ENCODE measurements at regions not wholly inside any gene's neighbourhood (a gene's known extent, or its start where the extent isn't known, plus 50 kb on each side); places are given as distances from the start of the nearest gene placed in this dataset.
A peak's percentile ranks its signal among the peaks of the same experiment; 100 is the strongest.

DNA sequence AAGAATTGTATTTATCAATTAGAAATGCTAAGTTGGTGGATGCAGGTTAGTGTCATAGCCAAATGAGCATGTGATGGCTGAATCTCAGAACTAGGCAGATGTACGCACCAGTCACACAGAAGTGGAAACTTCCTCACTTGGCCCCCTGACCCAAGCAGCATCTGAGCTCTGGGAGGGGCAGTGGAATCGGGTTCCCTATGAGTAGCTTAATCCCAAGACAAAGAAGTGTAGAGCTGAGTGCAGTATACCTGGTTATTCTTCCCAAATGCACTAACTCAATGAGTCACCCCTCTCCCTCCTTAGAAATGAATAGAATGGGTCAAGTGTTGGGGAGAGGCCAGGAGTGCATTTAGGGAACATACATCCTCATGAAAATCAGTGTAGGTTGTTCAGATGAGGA is 224.6 kb downstream of the FAT3 start:
- no peak for DNase-seq (ENCODE audit: low spot score)
- Mint-ChIP-seq H3K4me3 (no peak overlapping the region), H3K27ac (no peak overlapping the region), H3K27me3 (ENCODE audit: insufficient read depth, low read depth, poor library complexity) (peaks cover 7% of the 10 kb centered on the region), H3K36me3 (ENCODE audit: low read depth) (peaks cover 2% of the 10 kb centered on the region; the same call in 2 of the 3 replicates), H3K9me3 (no peaks in the 10 kb centered on the region), H3K4me1 (peaks cover 66% of the 10 kb centered on the region)
- peak overlapping the region; percentile 21; the same call in 1 of the 2 replicates for H3K27ac ChIP-seq (ENCODE audit: low read depth)
- peaks cover 78% of the 10 kb centered on the region for H3K79me2 ChIP-seq (replicated peaks; ENCODE audit: insufficient read depth)
- TF ChIP-seq, protein P1, sequence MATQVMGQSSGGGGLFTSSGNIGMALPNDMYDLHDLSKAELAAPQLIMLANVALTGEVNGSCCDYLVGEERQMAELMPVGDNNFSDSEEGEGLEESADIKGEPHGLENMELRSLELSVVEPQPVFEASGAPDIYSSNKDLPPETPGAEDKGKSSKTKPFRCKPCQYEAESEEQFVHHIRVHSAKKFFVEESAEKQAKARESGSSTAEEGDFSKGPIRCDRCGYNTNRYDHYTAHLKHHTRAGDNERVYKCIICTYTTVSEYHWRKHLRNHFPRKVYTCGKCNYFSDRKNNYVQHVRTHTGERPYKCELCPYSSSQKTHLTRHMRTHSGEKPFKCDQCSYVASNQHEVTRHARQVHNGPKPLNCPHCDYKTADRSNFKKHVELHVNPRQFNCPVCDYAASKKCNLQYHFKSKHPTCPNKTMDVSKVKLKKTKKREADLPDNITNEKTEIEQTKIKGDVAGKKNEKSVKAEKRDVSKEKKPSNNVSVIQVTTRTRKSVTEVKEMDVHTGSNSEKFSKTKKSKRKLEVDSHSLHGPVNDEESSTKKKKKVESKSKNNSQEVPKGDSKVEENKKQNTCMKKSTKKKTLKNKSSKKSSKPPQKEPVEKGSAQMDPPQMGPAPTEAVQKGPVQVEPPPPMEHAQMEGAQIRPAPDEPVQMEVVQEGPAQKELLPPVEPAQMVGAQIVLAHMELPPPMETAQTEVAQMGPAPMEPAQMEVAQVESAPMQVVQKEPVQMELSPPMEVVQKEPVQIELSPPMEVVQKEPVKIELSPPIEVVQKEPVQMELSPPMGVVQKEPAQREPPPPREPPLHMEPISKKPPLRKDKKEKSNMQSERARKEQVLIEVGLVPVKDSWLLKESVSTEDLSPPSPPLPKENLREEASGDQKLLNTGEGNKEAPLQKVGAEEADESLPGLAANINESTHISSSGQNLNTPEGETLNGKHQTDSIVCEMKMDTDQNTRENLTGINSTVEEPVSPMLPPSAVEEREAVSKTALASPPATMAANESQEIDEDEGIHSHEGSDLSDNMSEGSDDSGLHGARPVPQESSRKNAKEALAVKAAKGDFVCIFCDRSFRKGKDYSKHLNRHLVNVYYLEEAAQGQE (IDR thresholded peaks at IDR 0.05; ENCODE audit: unreplicated experiment), result no peak
- TF ChIP-seq EZH2 (IDR thresholded peaks at IDR 0.05; ENCODE audit: low read depth, unreplicated experiment) (no peak), POLR2AphosphoS5 (IDR thresholded peaks at IDR 0.05; ENCODE audit: low read depth) (no peak), STAT1 (IDR thresholded peaks at IDR 0.05; ENCODE audit: unreplicated experiment) (no peak), JUNB (IDR thresholded peaks at IDR 0.05; ENCODE audit: unreplicated experiment) (no peak), NANOG (IDR thresholded peaks at IDR 0.05; ENCODE audit: borderline replicate concordance) (no peak), ZNF331 (CRISPR knock-in tag; IDR thresholded peaks at IDR 0.05; ENCODE audit: low read depth) (no peak), ZNF114 (CRISPR knock-in tag; IDR thresholded peaks at IDR 0.05) (no peak), CREB1 (CRISPR knock-in tag; IDR thresholded peaks at IDR 0.05; ENCODE audit: low read depth) (no peak), EZH2phosphoT487 (IDR thresholded peaks at IDR 0.05; ENCODE audit: unreplicated experiment) (no peak)
- TF ChIP-seq, protein P2, sequence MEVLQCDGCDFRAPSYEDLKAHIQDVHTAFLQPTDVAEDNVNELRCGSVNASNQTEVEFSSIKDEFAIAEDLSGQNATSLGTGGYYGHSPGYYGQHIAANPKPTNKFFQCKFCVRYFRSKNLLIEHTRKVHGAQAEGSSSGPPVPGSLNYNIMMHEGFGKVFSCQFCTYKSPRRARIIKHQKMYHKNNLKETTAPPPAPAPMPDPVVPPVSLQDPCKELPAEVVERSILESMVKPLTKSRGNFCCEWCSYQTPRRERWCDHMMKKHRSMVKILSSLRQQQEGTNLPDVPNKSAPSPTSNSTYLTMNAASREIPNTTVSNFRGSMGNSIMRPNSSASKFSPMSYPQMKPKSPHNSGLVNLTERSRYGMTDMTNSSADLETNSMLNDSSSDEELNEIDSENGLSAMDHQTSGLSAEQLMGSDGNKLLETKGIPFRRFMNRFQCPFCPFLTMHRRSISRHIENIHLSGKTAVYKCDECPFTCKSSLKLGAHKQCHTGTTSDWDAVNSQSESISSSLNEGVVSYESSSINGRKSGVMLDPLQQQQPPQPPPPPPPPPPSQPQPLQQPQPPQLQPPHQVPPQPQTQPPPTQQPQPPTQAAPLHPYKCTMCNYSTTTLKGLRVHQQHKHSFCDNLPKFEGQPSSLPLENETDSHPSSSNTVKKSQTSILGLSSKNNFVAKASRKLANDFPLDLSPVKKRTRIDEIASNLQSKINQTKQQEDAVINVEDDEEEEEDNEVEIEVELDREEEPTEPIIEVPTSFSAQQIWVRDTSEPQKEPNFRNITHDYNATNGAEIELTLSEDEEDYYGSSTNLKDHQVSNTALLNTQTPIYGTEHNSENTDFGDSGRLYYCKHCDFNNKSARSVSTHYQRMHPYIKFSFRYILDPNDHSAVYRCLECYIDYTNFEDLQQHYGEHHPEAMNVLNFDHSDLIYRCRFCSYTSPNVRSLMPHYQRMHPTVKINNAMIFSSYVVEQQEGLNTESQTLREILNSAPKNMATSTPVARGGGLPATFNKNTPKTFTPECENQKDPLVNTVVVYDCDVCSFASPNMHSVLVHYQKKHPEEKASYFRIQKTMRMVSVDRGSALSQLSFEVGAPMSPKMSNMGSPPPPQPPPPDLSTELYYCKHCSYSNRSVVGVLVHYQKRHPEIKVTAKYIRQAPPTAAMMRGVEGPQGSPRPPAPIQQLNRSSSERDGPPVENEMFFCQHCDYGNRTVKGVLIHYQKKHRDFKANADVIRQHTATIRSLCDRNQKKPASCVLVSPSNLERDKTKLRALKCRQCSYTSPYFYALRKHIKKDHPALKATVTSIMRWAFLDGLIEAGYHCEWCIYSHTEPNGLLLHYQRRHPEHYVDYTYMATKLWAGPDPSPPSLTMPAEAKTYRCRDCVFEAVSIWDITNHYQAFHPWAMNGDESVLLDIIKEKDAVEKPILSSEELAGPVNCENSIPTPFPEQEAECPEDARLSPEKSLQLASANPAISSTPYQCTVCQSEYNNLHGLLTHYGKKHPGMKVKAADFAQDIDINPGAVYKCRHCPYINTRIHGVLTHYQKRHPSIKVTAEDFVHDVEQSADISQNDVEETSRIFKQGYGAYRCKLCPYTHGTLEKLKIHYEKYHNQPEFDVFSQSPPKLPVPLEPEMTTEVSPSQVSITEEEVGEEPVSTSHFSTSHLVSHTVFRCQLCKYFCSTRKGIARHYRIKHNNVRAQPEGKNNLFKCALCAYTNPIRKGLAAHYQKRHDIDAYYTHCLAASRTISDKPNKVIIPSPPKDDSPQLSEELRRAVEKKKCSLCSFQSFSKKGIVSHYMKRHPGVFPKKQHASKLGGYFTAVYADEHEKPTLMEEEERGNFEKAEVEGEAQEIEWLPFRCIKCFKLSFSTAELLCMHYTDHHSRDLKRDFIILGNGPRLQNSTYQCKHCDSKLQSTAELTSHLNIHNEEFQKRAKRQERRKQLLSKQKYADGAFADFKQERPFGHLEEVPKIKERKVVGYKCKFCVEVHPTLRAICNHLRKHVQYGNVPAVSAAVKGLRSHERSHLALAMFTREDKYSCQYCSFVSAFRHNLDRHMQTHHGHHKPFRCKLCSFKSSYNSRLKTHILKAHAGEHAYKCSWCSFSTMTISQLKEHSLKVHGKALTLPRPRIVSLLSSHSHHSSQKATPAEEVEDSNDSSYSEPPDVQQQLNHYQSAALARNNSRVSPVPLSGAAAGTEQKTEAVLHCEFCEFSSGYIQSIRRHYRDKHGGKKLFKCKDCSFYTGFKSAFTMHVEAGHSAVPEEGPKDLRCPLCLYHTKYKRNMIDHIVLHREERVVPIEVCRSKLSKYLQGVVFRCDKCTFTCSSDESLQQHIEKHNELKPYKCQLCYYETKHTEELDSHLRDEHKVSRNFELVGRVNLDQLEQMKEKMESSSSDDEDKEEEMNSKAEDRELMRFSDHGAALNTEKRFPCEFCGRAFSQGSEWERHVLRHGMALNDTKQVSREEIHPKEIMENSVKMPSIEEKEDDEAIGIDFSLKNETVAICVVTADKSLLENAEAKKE (CRISPR knock-in tag; IDR thresholded peaks at IDR 0.05), result no peak
- TF ChIP-seq, protein P3, sequence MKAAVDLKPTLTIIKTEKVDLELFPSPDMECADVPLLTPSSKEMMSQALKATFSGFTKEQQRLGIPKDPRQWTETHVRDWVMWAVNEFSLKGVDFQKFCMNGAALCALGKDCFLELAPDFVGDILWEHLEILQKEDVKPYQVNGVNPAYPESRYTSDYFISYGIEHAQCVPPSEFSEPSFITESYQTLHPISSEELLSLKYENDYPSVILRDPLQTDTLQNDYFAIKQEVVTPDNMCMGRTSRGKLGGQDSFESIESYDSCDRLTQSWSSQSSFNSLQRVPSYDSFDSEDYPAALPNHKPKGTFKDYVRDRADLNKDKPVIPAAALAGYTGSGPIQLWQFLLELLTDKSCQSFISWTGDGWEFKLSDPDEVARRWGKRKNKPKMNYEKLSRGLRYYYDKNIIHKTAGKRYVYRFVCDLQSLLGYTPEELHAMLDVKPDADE (IDR thresholded peaks at IDR 0.05), result no peak
- TF ChIP-seq, protein P4, sequence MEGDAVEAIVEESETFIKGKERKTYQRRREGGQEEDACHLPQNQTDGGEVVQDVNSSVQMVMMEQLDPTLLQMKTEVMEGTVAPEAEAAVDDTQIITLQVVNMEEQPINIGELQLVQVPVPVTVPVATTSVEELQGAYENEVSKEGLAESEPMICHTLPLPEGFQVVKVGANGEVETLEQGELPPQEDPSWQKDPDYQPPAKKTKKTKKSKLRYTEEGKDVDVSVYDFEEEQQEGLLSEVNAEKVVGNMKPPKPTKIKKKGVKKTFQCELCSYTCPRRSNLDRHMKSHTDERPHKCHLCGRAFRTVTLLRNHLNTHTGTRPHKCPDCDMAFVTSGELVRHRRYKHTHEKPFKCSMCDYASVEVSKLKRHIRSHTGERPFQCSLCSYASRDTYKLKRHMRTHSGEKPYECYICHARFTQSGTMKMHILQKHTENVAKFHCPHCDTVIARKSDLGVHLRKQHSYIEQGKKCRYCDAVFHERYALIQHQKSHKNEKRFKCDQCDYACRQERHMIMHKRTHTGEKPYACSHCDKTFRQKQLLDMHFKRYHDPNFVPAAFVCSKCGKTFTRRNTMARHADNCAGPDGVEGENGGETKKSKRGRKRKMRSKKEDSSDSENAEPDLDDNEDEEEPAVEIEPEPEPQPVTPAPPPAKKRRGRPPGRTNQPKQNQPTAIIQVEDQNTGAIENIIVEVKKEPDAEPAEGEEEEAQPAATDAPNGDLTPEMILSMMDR (conservative IDR thresholded peaks at IDR 0.05; ENCODE audit: low read depth in 2 of 2), result no peak
- H3K36me3 ChIP-seq (ENCODE audit: insufficient read depth), result no peaks in the 10 kb centered on the region
- H3K4me3 ChIP-seq, result no peak overlapping the region
- no peaks in the 10 kb centered on the region for H3F3A ChIP-seq (replicated peaks; ENCODE audit: low read depth)
- no peaks in the 10 kb centered on the region for H3K27me3 ChIP-seq (ENCODE audit: insufficient read depth)
- no peak overlapping the region for H3K4me2 ChIP-seq
- H3K4me1 ChIP-seq (ENCODE audit: insufficient read depth), result peaks cover 17% of the 10 kb centered on the region
- H4K20me1 ChIP-seq (replicated peaks; ENCODE audit: insufficient read depth), result peaks cover 8% of the 10 kb centered on the region
- H2AFZ ChIP-seq, result no peak overlapping the region
- peak; percentile 73 for ATAC-seq
- no peaks in the 10 kb centered on the region for H3K9me2 ChIP-seq (ENCODE audit: insufficient read depth)

All from GM23338 (cell line).